ENCODE measurements at regions not wholly inside any gene's neighbourhood (a gene's known extent, or its start where the extent isn't known, plus 50 kb on each side); places are given as distances from the start of the nearest gene placed in this dataset.
"Not testable (repeated sequence)": the region's sequence is repeated elsewhere in the genome, so short reads cannot be mapped to it uniquely, and the experiment has no call there.

- DNase-seq (ENCODE audit: low spot score) = no peak
Observed at GRCh38 chr1:219560856-219561255, 52.0 kb downstream of the ZC3H11B start.

GRCh38 chr1:219559899-219560298 lies 53.0 kb downstream of the ZC3H11B start:
- no peak for DNase-seq (ENCODE audit: low spot score)

GRCh38 chr1:219555806-219556205 lies 57.1 kb downstream of the ZC3H11B start:
- DNase-seq (ENCODE audit: low spot score) = no peak

GRCh38 chr1:219555031-219555692 lies 57.7 kb downstream of the ZC3H11B start:
- DNase-seq (ENCODE audit: low spot score) = no peak

- no peak for DNase-seq (ENCODE audit: low spot score)
Observed at GRCh38 chr1:219553934-219554502, 58.9 kb downstream of the ZC3H11B start.

- DNase-seq (ENCODE audit: low spot score) = no peak
Observed at GRCh38 chr1:219550201-219550600, 62.7 kb downstream of the ZC3H11B start.

- no peak for DNase-seq (ENCODE audit: low spot score)
Observed at GRCh38 chr1:219549215-219549614, 63.7 kb downstream of the ZC3H11B start.

GRCh38 chr1:219548386-219548785 lies 64.5 kb downstream of the ZC3H11B start:
- DNase-seq (ENCODE audit: low spot score) = no peak

- not testable (repeated sequence) for DNase-seq (ENCODE audit: low spot score)
Observed at GRCh38 chr1:219545756-219546155, 67.1 kb downstream of the ZC3H11B start.

- DNase-seq (ENCODE audit: low spot score) = no peak
Observed at GRCh38 chr1:219544163-219544846, 68.6 kb downstream of the ZC3H11B start.

- no peak for DNase-seq (ENCODE audit: low spot score)
Observed at GRCh38 chr1:219542828-219543518, 69.9 kb downstream of the ZC3H11B start.

- DNase-seq (ENCODE audit: low spot score) = no peak
Observed at GRCh38 chr1:219541946-219542345, 71.0 kb downstream of the ZC3H11B start.

- DNase-seq (ENCODE audit: low spot score) = no peak
Observed at GRCh38 chr1:219539645-219540254, 73.2 kb downstream of the ZC3H11B start.

GRCh38 chr1:219538886-219539285 lies 74.0 kb downstream of the ZC3H11B start:
- no peak for DNase-seq (ENCODE audit: low spot score)

- no peak for DNase-seq (ENCODE audit: low spot score)
Observed at GRCh38 chr1:219537223-219537631, 75.7 kb downstream of the ZC3H11B start.

- no peak for DNase-seq (ENCODE audit: low spot score)
Observed at GRCh38 chr1:219536038-219536437, 76.9 kb downstream of the ZC3H11B start.

GRCh38 chr1:219534991-219535390 lies 77.9 kb downstream of the ZC3H11B start:
- DNase-seq (ENCODE audit: low spot score) = no peak

- DNase-seq (ENCODE audit: low spot score) = peak; percentile 30
Observed at GRCh38 chr1:219533280-219533679, 79.6 kb downstream of the ZC3H11B start.

- DNase-seq (ENCODE audit: low spot score) = no peak
Observed at GRCh38 chr1:219529116-219529515, 83.8 kb downstream of the ZC3H11B start.

- no peak for DNase-seq (ENCODE audit: low spot score)
Observed at GRCh38 chr1:219528633-219529032, 84.3 kb downstream of the ZC3H11B start.

GRCh38 chr1:219527994-219528393 lies 84.9 kb downstream of the ZC3H11B start:
- no peak for DNase-seq (ENCODE audit: low spot score)

GRCh38 chr1:219526074-219526473 lies 86.8 kb downstream of the ZC3H11B start:
- no peak for DNase-seq (ENCODE audit: low spot score)
